Osteoblast (primary cell): ENCODE measurements at regions not wholly inside any gene's neighbourhood (a gene's known extent, or its start where the extent isn't known, plus 50 kb on each side); places are given as distances from the start of the nearest gene placed in this dataset.
"Not testable (repeated sequence)": the region's sequence is repeated elsewhere in the genome, so short reads cannot be mapped to it uniquely, and the experiment has no call there.

ENCODE experiments used
- DNase-seq: peaks from one replicate; pipeline ENCODE4 v3.0.0; 2011; ENCODE audit warnings: low spot score, mixed read lengths; ENCODE audit not compliant: insufficient read length; ENCODE audit errors: missing footprints
- H2AFZ ChIP-seq: 2 replicates; pipeline ENCODE4 v1.6.0; 2011; ENCODE audit warnings: mild to moderate bottlenecking, low read length
- H3K27ac ChIP-seq: 2 replicates; pipeline ENCODE4 v1.5.1; 2011; ENCODE audit warnings: mild to moderate bottlenecking, low read depth, low read length, moderate library complexity
- H3K27me3 ChIP-seq: 2 replicates; pipeline ENCODE4 v1.6.0; 2012; ENCODE audit warnings: mild to moderate bottlenecking, control low read depth, inconsistent platforms, low read length, moderate library complexity; ENCODE audit not compliant: insufficient read depth
- H3K36me3 ChIP-seq: 2 replicates; pipeline ENCODE4 v1.5.1; 2011; ENCODE audit warnings: mild to moderate bottlenecking, low read length, control low read depth, moderate library complexity; ENCODE audit not compliant: insufficient read depth
- H3K4me1 ChIP-seq: 2 replicates; pipeline ENCODE4 v1.5.1; 2011; ENCODE audit warnings: mild to moderate bottlenecking, low read length, control low read depth, moderate library complexity; ENCODE audit not compliant: insufficient read depth
- H3K4me2 ChIP-seq: 2 replicates; pipeline ENCODE4 v1.6.0; 2011; ENCODE audit warnings: mild to moderate bottlenecking, low read length; ENCODE audit not compliant: insufficient read depth
- H3K4me3 ChIP-seq: fragments of 200-600 bp; sonication (generic); 3 replicates; pipeline ENCODE4 v1.5.1; 2012; ENCODE audit warnings: mild to moderate bottlenecking, low read length, inconsistent platforms; ENCODE audit not compliant: insufficient read depth
- H3K79me2 ChIP-seq: 2 replicates; pipeline ENCODE4 v1.6.0; 2012; ENCODE audit warnings: mild to moderate bottlenecking, low read length, control low read depth, inconsistent platforms; ENCODE audit not compliant: insufficient read depth
- H3K9me3 ChIP-seq: 2 replicates; pipeline ENCODE4 v1.5.1; 2011; ENCODE audit warnings: low read depth, low read length, control low read depth
- H4K20me1 ChIP-seq: 2 replicates; pipeline ENCODE4 v1.6.0; 2012; ENCODE audit warnings: mild to moderate bottlenecking, low read length, control low read depth; ENCODE audit not compliant: insufficient read depth
- TF ChIP-seq, protein P1 (sequence below): IDR thresholded peaks from 2 replicates; pipeline ENCODE4 v1.5.1; 2011; ENCODE audit warnings: mild to moderate bottlenecking, low read depth, low read length, moderate library complexity; ENCODE audit errors: extremely low read depth

DNA sequence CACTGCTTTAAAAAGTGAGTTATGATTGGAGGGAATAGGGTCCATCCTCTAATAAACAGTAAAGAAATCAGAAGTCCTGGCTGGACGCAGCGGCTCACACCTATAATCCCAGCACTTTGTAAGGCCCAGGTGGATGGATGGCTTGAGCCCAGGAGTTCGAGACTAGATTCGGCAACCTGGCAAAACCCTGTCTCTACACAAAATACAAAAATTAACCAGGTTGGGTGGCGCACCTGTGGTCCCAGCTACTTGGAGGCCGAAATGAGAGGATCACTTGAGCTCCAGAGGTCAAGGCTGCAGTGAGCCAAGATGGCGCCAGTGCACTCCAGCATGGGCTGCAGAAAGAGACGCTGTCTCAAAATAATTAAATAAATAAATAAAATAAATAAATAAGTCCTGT lies 171.2 kb downstream of the POTEB3 start:
- no peaks in the 10 kb centered on the region for H3K79me2 ChIP-seq
- H3K9me3 ChIP-seq, result peaks cover 6% of the 10 kb centered on the region
- H3K27me3 ChIP-seq, result no peaks in the 10 kb centered on the region
- no peak overlapping the region for H3K4me2 ChIP-seq
- no peaks in the 10 kb centered on the region for H3K36me3 ChIP-seq
- TF ChIP-seq, protein P1, sequence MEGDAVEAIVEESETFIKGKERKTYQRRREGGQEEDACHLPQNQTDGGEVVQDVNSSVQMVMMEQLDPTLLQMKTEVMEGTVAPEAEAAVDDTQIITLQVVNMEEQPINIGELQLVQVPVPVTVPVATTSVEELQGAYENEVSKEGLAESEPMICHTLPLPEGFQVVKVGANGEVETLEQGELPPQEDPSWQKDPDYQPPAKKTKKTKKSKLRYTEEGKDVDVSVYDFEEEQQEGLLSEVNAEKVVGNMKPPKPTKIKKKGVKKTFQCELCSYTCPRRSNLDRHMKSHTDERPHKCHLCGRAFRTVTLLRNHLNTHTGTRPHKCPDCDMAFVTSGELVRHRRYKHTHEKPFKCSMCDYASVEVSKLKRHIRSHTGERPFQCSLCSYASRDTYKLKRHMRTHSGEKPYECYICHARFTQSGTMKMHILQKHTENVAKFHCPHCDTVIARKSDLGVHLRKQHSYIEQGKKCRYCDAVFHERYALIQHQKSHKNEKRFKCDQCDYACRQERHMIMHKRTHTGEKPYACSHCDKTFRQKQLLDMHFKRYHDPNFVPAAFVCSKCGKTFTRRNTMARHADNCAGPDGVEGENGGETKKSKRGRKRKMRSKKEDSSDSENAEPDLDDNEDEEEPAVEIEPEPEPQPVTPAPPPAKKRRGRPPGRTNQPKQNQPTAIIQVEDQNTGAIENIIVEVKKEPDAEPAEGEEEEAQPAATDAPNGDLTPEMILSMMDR, result no peak
- no peak overlapping the region for H2AFZ ChIP-seq
- H4K20me1 ChIP-seq, result no peaks in the 10 kb centered on the region
- no peak overlapping the region for H3K27ac ChIP-seq
- DNase-seq, result no peak
- H3K4me1 ChIP-seq, result no peaks in the 10 kb centered on the region
- no peak overlapping the region for H3K4me3 ChIP-seq

DNA sequence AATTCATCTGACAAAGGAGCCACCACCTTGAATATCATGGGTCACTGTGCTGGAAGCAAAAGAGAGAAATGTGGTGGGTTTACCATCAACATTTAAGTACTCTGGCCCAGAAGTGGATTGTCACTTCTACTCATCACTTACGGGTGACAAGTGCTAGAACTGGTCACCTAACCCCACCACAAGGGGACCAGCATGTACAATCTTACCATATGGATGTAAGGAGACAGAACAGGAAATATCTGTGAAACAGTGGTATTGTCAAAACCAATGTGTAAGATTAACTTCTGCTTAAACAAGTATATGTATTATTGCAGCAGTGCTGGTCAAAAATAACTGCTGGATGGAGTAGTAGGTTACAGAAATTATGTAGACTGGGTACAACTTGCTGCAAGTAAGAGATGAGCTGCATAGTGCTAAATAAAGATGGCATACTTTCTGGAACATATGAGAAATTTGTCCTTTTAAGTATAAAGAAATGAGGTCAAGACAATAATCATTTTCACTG lies 171.8 kb downstream of the POTEB3 start:
- no peak for DNase-seq
- Histone ChIP-seq H3K27me3 (no peaks in the 10 kb centered on the region), H2AFZ (no peak overlapping the region), H3K27ac (no peak overlapping the region), H3K4me1 (no peaks in the 10 kb centered on the region), H4K20me1 (no peaks in the 10 kb centered on the region), H3K4me2 (no peak overlapping the region), H3K4me3 (no peak overlapping the region), H3K9me3 (peaks cover 6% of the 10 kb centered on the region), H3K36me3 (no peaks in the 10 kb centered on the region), H3K79me2 (no peaks in the 10 kb centered on the region)
- TF ChIP-seq, protein P1, result no peak

DNA sequence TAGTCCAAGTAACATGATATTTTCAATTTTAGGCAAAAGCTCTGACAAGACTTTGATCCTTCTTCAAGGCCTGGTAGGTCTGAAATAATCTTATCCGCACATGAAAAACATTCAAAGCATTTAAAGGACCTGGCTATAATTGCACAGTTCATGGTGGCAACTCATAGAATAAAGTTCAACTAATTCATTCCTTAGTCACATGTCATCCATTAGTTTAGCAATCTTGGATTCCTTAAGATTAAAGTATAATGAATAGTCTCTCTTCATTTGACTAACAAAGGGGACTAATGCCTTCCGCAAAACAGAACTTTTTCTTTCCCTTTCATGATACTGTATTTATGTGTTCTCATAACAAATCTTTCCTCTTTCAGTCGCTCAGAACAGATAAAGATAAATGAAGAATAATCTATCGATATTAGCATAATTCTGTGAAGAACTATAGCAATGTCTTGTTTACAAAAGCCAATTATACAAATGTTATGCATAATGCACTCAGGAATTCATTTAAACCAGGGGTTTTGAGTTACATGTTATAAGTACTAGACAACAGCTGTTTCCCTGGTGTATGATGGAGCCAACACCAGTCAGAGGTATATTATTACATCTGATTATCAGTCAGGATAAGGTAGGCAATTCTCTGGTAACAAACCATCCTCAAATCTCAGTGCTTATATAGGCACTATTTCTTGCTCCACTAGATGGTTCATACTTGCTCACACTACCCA lies 172.5 kb downstream of the POTEB3 start:
- peaks cover 6% of the 10 kb centered on the region for H3K9me3 ChIP-seq
- no peak overlapping the region for H3K4me2 ChIP-seq
- TF ChIP-seq, protein P1, result no peak
- H3K27ac ChIP-seq, result no peak overlapping the region
- H3K27me3 ChIP-seq, result no peaks in the 10 kb centered on the region
- H4K20me1 ChIP-seq, result no peaks in the 10 kb centered on the region
- H3K36me3 ChIP-seq, result no peaks in the 10 kb centered on the region
- H3K4me3 ChIP-seq, result no peak overlapping the region
- H3K79me2 ChIP-seq, result no peaks in the 10 kb centered on the region
- DNase-seq, result no peak
- H3K4me1 ChIP-seq, result no peaks in the 10 kb centered on the region
- no peak overlapping the region for H2AFZ ChIP-seq

DNA sequence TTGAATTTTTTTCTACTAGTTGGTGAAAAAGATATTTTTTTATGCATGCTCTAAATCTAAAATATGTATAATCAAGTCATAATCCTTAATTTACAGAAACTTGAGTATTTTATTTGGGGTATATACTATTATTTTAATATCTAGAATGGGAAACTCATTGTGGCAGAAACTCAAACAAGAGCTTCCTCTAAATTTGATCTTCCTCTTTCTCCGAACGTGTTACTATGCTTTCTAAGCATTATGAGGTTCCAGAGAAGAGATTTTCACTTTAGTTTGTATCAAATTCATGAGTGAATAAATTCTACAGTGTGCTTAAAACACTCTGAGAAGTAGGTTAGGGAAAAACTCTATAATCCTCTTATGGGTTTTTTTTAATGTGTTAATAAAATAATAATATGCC lies 173.1 kb downstream of the POTEB3 start:
- H2AFZ ChIP-seq, result no peak overlapping the region
- no peaks in the 10 kb centered on the region for H3K79me2 ChIP-seq
- no peaks in the 10 kb centered on the region for H3K36me3 ChIP-seq
- peaks cover 10% of the 10 kb centered on the region for H3K9me3 ChIP-seq
- TF ChIP-seq, protein P1, result no peak
- DNase-seq, result no peak
- no peaks in the 10 kb centered on the region for H3K27me3 ChIP-seq
- H3K4me2 ChIP-seq, result no peak overlapping the region
- H3K4me1 ChIP-seq, result no peaks in the 10 kb centered on the region
- no peaks in the 10 kb centered on the region for H4K20me1 ChIP-seq
- H3K27ac ChIP-seq, result no peak overlapping the region
- H3K4me3 ChIP-seq, result no peak overlapping the region

DNA sequence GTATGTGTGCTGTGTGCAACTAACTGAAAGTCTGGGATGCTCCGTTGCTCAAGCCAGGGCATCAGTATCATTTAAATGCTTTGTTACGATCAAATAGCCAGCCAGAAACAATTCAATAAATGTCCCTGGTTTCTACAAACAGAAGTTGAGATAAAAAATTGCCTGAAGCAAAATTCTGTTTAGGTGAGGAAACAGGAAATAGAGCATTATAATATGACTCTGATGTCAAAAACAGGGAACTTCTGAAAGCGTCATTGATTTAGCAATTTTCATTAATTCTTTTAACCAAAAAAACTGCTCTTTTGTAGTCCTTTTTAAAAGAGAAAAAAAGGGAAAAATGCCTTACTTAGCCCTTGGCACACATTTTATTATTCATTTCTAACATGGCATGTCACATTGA lies 174.7 kb downstream of the POTEB3 start:
- H3K79me2 ChIP-seq, H3K27ac ChIP-seq, H3K4me2 ChIP-seq, H2AFZ ChIP-seq, DNase-seq, H3K27me3 ChIP-seq, H3K4me1 ChIP-seq, H3K36me3 ChIP-seq, H3K4me3 ChIP-seq, H4K20me1 ChIP-seq: not testable (repeated sequence)
- peaks cover 18% of the 10 kb centered on the region for H3K9me3 ChIP-seq
